Colonic mucosa (tissue), 4 donors: ENCODE measurements at regions not wholly inside any gene's neighbourhood (a gene's known extent, or its start where the extent isn't known, plus 50 kb on each side); places are given as distances from the start of the nearest gene placed in this dataset.

Source experiments
- DNase-seq: peaks from one replicate; pipeline ENCODE4 v3.0.0-alpha.2; 2020
- H3K27ac ChIP-seq: fragments of 200-600 bp; one replicate; pipeline ENCODE4 v1.8.0; 2021
- H3K27me3 ChIP-seq: fragments of 200-600 bp; one replicate; pipeline ENCODE4 v1.8.0; 2021
- H3K36me3 ChIP-seq: fragments of 200-600 bp; one replicate; pipeline ENCODE4 v1.8.0; 2021
- H3K4me1 ChIP-seq: fragments of 200-600 bp; one replicate; pipeline ENCODE4 v1.8.0; 2021; ENCODE audit warnings: mild to moderate bottlenecking
- H3K4me3 ChIP-seq: fragments of 200-600 bp; one replicate; pipeline ENCODE4 v1.8.0; 2021
- H3K9ac ChIP-seq, 2 donors: one replicate each; pipeline ENCODE4 v1.7.0; 2013; ENCODE audit warnings: control low read depth in 2 of 2, low read depth in 2 of 2, low read length in 2 of 2
- H3K9me3 ChIP-seq: fragments of 200-600 bp; one replicate; pipeline ENCODE4 v1.8.0; 2021
- CTCF ChIP-seq: fragments of 200-600 bp; IDR thresholded peaks from one replicate; pipeline ENCODE4 v1.8.0; 2022; ENCODE audit warnings: antibody characterized with exemption, mild to moderate bottlenecking
- intact Hi-C: fragments of 100-400 bp; cut with DNase I; formaldehyde crosslinking; loops from one replicate; pipeline ENCODE4 v1.14.1; 2022
- donor health status: healthy.
- donor health status: DM: no; HTN: no; CAD: no.
- donor health status: DM: no; HTN: no; CAD: no.

GRCh38 chr10:23717913-23718312, 279.0 kb downstream of the OTUD1 start:
- H3K9ac ChIP-seq: no peak overlapping the region
- H3K4me3 ChIP-seq: no peak overlapping the region
- intact Hi-C loops: no loop called here
- no peaks in the 10 kb centered on the region for H3K4me1 ChIP-seq
- no peaks in the 10 kb centered on the region for H3K9me3 ChIP-seq
- no peak for DNase-seq
- no peaks in the 10 kb centered on the region for H3K27me3 ChIP-seq
- no peaks in the 10 kb centered on the region for H3K36me3 ChIP-seq
- no peak overlapping the region for H3K27ac ChIP-seq
- TF ChIP-seq CTCF: no peak

GRCh38 chr10:23718946-23719345, 280.1 kb downstream of the OTUD1 start:
- H3K36me3 ChIP-seq: no peaks in the 10 kb centered on the region
- H3K27me3 ChIP-seq: no peaks in the 10 kb centered on the region
- H3K4me1 ChIP-seq: no peaks in the 10 kb centered on the region
- no peak overlapping the region for H3K27ac ChIP-seq
- H3K4me3 ChIP-seq: no peak overlapping the region
- no peak for TF ChIP-seq CTCF
- intact Hi-C loops: no loop called here
- H3K9me3 ChIP-seq: no peaks in the 10 kb centered on the region
- H3K9ac ChIP-seq: no peak overlapping the region
- DNase-seq: no peak

GRCh38 chr10:23723796-23724195, 284.9 kb downstream of the OTUD1 start:
- Histone ChIP-seq H3K9me3 (no peaks in the 10 kb centered on the region), H3K4me3 (no peak overlapping the region)
- intact Hi-C loops: no loop called here

GRCh38 chr10:23725548-23725947, 286.7 kb downstream of the OTUD1 start:
- Histone ChIP-seq H3K9ac (no peak overlapping the region), H3K4me3 (no peak overlapping the region), H3K9me3 (no peaks in the 10 kb centered on the region), H3K4me1 (no peaks in the 10 kb centered on the region), H3K27ac (no peak overlapping the region), H3K27me3 (no peaks in the 10 kb centered on the region), H3K36me3 (no peaks in the 10 kb centered on the region)
- TF ChIP-seq CTCF: no peak
- intact Hi-C loops: no loop called here
- DNase-seq: no peak

More at GRCh38 chr10:23723796-23724195, 284.9 kb downstream of the OTUD1 start:
- DNase-seq: no peak
- no peaks in the 10 kb centered on the region for H3K36me3 ChIP-seq
- H3K9ac ChIP-seq: no peak overlapping the region
- no peak overlapping the region for H3K27ac ChIP-seq
- TF ChIP-seq CTCF: no peak
- H3K4me1 ChIP-seq: no peaks in the 10 kb centered on the region
- H3K27me3 ChIP-seq: no peaks in the 10 kb centered on the region

GRCh38 chr10:23742368-23742767, 303.5 kb downstream of the OTUD1 start:
- Histone ChIP-seq H3K9ac (no peak overlapping the region), H3K9me3 (no peaks in the 10 kb centered on the region), H3K27me3 (no peaks in the 10 kb centered on the region), H3K27ac (no peak overlapping the region), H3K4me1 (no peaks in the 10 kb centered on the region), H3K36me3 (no peaks in the 10 kb centered on the region), H3K4me3 (no peak overlapping the region)
- intact Hi-C loops: no loop called here
- no peak for TF ChIP-seq CTCF
- DNase-seq: no peak

- intact Hi-C loops: no loop called here
- Histone ChIP-seq H3K9me3 (no peaks in the 10 kb centered on the region), H3K4me3 (no peak overlapping the region), H3K27ac (no peak overlapping the region), H3K9ac (no peak overlapping the region), H3K27me3 (no peaks in the 10 kb centered on the region), H3K4me1 (no peaks in the 10 kb centered on the region), H3K36me3 (no peaks in the 10 kb centered on the region)
- TF ChIP-seq CTCF: no peak
- no peak for DNase-seq
Measured at GRCh38 chr10:23742807-23743206, 303.9 kb downstream of the OTUD1 start.
